ENCODE measurements at regions not wholly inside any gene's neighbourhood (a gene's known extent, or its start where the extent isn't known, plus 50 kb on each side); places are given as distances from the start of the nearest gene placed in this dataset.

GRCh38 chr4:38529189-38530115 is 134.5 kb upstream of the KLF3 start (continued):
- TF ChIP-seq UBTF (IDR thresholded peaks at IDR 0.05; ENCODE audit: borderline replicate concordance in 1 of 2, low read depth in 2 of 2, low read length in 2 of 2) (peak in 1 of 2 experiments; percentile 65; a peak in 1 of 4 replicates), ZNF644 (tag; IDR thresholded peaks at IDR 0.05; ENCODE audit: low read depth) (peak; percentile 42; the same call in 1 of the 2 replicates), KLF16 (IDR thresholded peaks at IDR 0.05) (peak; percentile 76; the same call in 1 of the 2 replicates), ARID2 (IDR thresholded peaks at IDR 0.05) (0 out of 2 replicates have a peak, but pooled peaks have one; percentile 33), MBD2 (IDR thresholded peaks at IDR 0.05; ENCODE audit: borderline replicate concordance, low read depth) (no peak), NR4A1 (CRISPR knock-in tag; IDR thresholded peaks at IDR 0.05) (no peak), NR4A1 (tag; IDR thresholded peaks at IDR 0.05) (peak; percentile 94), SMARCE1 (IDR thresholded peaks at IDR 0.05) (peak; percentile 88), DNMT1 (IDR thresholded peaks at IDR 0.05) (no peak), CBX1 (IDR thresholded peaks at IDR 0.05; ENCODE audit: low read depth) (no peak; the same call in 1 of the 2 replicates), ZNF609 (CRISPR knock-in tag; IDR thresholded peaks at IDR 0.05; ENCODE audit: borderline replicate concordance) (no peak), SUPT5H (IDR thresholded peaks at IDR 0.05) (peak; percentile 72), RBBP5 (IDR thresholded peaks at IDR 0.05; ENCODE audit: borderline replicate concordance, insufficient read depth, low read length, poor library complexity, severe bottlenecking) (peak; percentile 71), AFF1 (IDR thresholded peaks at IDR 0.05; ENCODE audit: low read depth in 1 of 2, partially characterized antibody in 2 of 2) (peak in 1 of 2 experiments; percentile 65), PPARD (CRISPR knock-in tag; IDR thresholded peaks at IDR 0.05) (no peak), CHCHD3 (CRISPR knock-in tag; IDR thresholded peaks at IDR 0.05) (no peak)

Data from K562 (cell line).